H9 (cell line): ENCODE measurements at regions not wholly inside any gene's neighbourhood (a gene's known extent, or its start where the extent isn't known, plus 50 kb on each side); places are given as distances from the start of the nearest gene placed in this dataset.

Experiments used
- DNase-seq: peaks from one replicate; pipeline ENCODE4 v3.0.0-alpha.2; 2017
- H2AFZ ChIP-seq: one replicate; pipeline ENCODE4 v1.6.1; 2013; ENCODE audit warnings: mild to moderate bottlenecking, low read length, control low read depth, moderate library complexity
- H2AK5ac ChIP-seq: 2 replicates; pipeline ENCODE4 v1.6.1; 2013; ENCODE audit warnings: low read length, control low read depth, mixed read lengths; ENCODE audit not compliant: insufficient read length
- H2BK120ac ChIP-seq: one replicate; pipeline ENCODE4 v1.6.1; 2013; ENCODE audit warnings: low read depth, mild to moderate bottlenecking, low read length, control low read depth, inconsistent platforms; ENCODE audit not compliant: poor library complexity, severe bottlenecking
- H2BK12ac ChIP-seq: 2 replicates; pipeline ENCODE4 v1.6.1; 2013; ENCODE audit warnings: low read length, control low read depth, mixed read lengths, low read depth; ENCODE audit not compliant: insufficient read length
- H2BK15ac ChIP-seq: 2 replicates; pipeline ENCODE4 v1.6.1; 2013; ENCODE audit warnings: low read depth, low read length, control low read depth
- H2BK20ac ChIP-seq: one replicate; pipeline ENCODE4 v1.6.1; 2013; ENCODE audit warnings: low read depth, mild to moderate bottlenecking, low read length, control low read depth, inconsistent platforms; ENCODE audit not compliant: poor library complexity, severe bottlenecking
- H2BK5ac ChIP-seq: 2 replicates; pipeline ENCODE4 v1.6.1; 2013; ENCODE audit warnings: low read length, control low read depth, mixed read lengths; ENCODE audit not compliant: insufficient read length
- H3K14ac ChIP-seq: 2 replicates; pipeline ENCODE4 v1.6.1; 2013; ENCODE audit warnings: low read length, control low read depth; ENCODE audit not compliant: insufficient read depth
- H3K18ac ChIP-seq: 2 replicates; pipeline ENCODE4 v1.6.1; 2013; ENCODE audit warnings: low read depth, mild to moderate bottlenecking, mixed read lengths, low read length, control low read depth; ENCODE audit not compliant: insufficient read length
- H3K23ac ChIP-seq: 2 replicates; pipeline ENCODE4 v1.6.1; 2013; ENCODE audit warnings: low read length, control low read depth, mixed read lengths, low read depth; ENCODE audit not compliant: insufficient read length
- H3K23me2 ChIP-seq: 2 replicates; pipeline ENCODE4 v1.6.1; 2013; ENCODE audit warnings: low read depth, mild to moderate bottlenecking, mixed read lengths, low read length, control low read depth; ENCODE audit not compliant: insufficient read length, poor library complexity, severe bottlenecking
- H3K27ac ChIP-seq: 2 replicates; pipeline ENCODE4 v1.5.1; 2013; ENCODE audit warnings: low read length, control low read depth, mixed read lengths, low read depth; ENCODE audit not compliant: insufficient read length
- H3K27me3 ChIP-seq: 2 replicates; pipeline ENCODE4 v1.6.1; 2013; ENCODE audit warnings: low read length, control low read depth, inconsistent platforms; ENCODE audit not compliant: insufficient read depth
- H3K4ac ChIP-seq: 2 replicates; pipeline ENCODE4 v1.6.1; 2013; ENCODE audit warnings: low read depth, mild to moderate bottlenecking, control low read depth, inconsistent platforms, low read length, moderate library complexity
- H3K4me1 ChIP-seq: 2 replicates; pipeline ENCODE4 v1.6.1; 2013; ENCODE audit warnings: low read length, control low read depth, inconsistent platforms; ENCODE audit not compliant: insufficient read depth
- H3K4me2 ChIP-seq: 2 replicates; pipeline ENCODE4 v1.6.1; 2013; ENCODE audit warnings: low read length, control low read depth, mixed read lengths; ENCODE audit not compliant: insufficient read length, insufficient read depth
- H3K56ac ChIP-seq: 2 replicates; pipeline ENCODE4 v1.6.1; 2013; ENCODE audit warnings: low read depth, mild to moderate bottlenecking, mixed read lengths, low read length, control low read depth; ENCODE audit not compliant: insufficient read length
- H3K79me1 ChIP-seq: 2 replicates; pipeline ENCODE4 v1.6.1; 2013; ENCODE audit warnings: low read depth, mild to moderate bottlenecking, moderate library complexity, low read length, control low read depth, inconsistent platforms; ENCODE audit not compliant: insufficient read depth, poor library complexity, severe bottlenecking
- H3K79me2 ChIP-seq: 2 replicates; pipeline ENCODE4 v1.6.1; 2013; ENCODE audit warnings: low read length, control low read depth, inconsistent platforms; ENCODE audit not compliant: insufficient read depth
- H3K9ac ChIP-seq: 2 replicates; pipeline ENCODE4 v1.6.1; 2013; ENCODE audit warnings: low read length, control low read depth, mixed read lengths; ENCODE audit not compliant: insufficient read length; ENCODE audit errors: extremely low read depth
- H3K9me3 ChIP-seq: one replicate; pipeline ENCODE4 v1.6.1; 2013; ENCODE audit warnings: low read depth, low read length, inconsistent platforms; ENCODE audit not compliant: control insufficient read depth
- H3T11ph ChIP-seq: one replicate; pipeline ENCODE4 v1.6.1; 2013; ENCODE audit warnings: mild to moderate bottlenecking, low read length, control low read depth, inconsistent platforms
- H4K20me1 ChIP-seq: one replicate; pipeline ENCODE4 v1.6.1; 2013; ENCODE audit not compliant: control insufficient read depth, insufficient read length, insufficient read depth
- H4K5ac ChIP-seq: 2 replicates; pipeline ENCODE4 v1.6.1; 2013; ENCODE audit warnings: low read depth, mild to moderate bottlenecking, mixed read lengths, low read length, control low read depth; ENCODE audit not compliant: insufficient read length
- H4K8ac ChIP-seq: replicated peaks from 2 replicates; pipeline ENCODE4 v1.6.1; 2013; ENCODE audit warnings: low read length, control low read depth, mixed read lengths, low read depth; ENCODE audit not compliant: insufficient read length
- H4K91ac ChIP-seq: 2 replicates; pipeline ENCODE4 v1.6.1; 2013; ENCODE audit warnings: low read depth, mild to moderate bottlenecking, moderate library complexity, mixed read lengths, low read length, control low read depth; ENCODE audit not compliant: insufficient read length
- H3K27ac Mint-ChIP-seq, 3 experiments: 2 replicates in 2 of 3; 3 replicates in 1 of 3; pipeline ENCODE4 v1.8.0; 2020 to 2021; ENCODE audit warnings: mixed read lengths in 3 of 3, mild to moderate bottlenecking in 1 of 3, moderate library complexity in 1 of 3
- H3K27me3 Mint-ChIP-seq: 2 replicates; pipeline ENCODE4 v1.8.0; 2021; ENCODE audit warnings: low read depth, mild to moderate bottlenecking, moderate library complexity, mixed read lengths
- H3K36me3 Mint-ChIP-seq, 3 experiments: 2 replicates in 2 of 3; 3 replicates in 1 of 3; pipeline ENCODE4 v1.8.0; 2020 to 2021; ENCODE audit warnings: low read depth in 3 of 3, mixed read lengths in 3 of 3; ENCODE audit not compliant: insufficient read depth in 1 of 3
- H3K4me1 Mint-ChIP-seq, 2 experiments: 2 replicates each; pipeline ENCODE4 v1.8.0; 2020; ENCODE audit warnings: mixed read lengths in 2 of 2
- H3K4me3 Mint-ChIP-seq, 2 experiments: 2 replicates in 1 of 2; 3 replicates in 1 of 2; pipeline ENCODE4 v1.8.0; 2020 to 2021; ENCODE audit warnings: mild to moderate bottlenecking in 2 of 2, mixed read lengths in 2 of 2, moderate library complexity in 1 of 2
- H3K9me3 Mint-ChIP-seq, 2 experiments: 2 replicates in 1 of 2; 3 replicates in 1 of 2; pipeline ENCODE4 v1.8.0; 2020; ENCODE audit warnings: mild to moderate bottlenecking in 2 of 2, mixed read lengths in 2 of 2, moderate library complexity in 1 of 2
- CTCF ChIP-seq: fragments of 200-600 bp; sonication (generic); conservative IDR thresholded peaks from 3 replicates; pipeline ENCODE4 v1.8.0; 2021; ENCODE audit warnings: antibody characterized with exemption, mild to moderate bottlenecking
- WGBS: extraction: QIAGEN DNeasy Blood & Tissue Kit; methylation state at CpG from one replicate; pipeline ENCODE4 v1.1.7; 2013; ENCODE audit warnings: missing lambda C conversion rate, low lambda C conversion rate, mixed read lengths; ENCODE audit not compliant: insufficient read length; ENCODE audit errors: extremely low coverage; 5-methylcytosine and 5-hydroxymethylcytosine counted together

GRCh38 chrX:68894513-68895340 lies 65.9 kb downstream of the EFNB1 start:
- H2BK12ac ChIP-seq = no peak overlapping the region
- H3T11ph ChIP-seq = no peak overlapping the region
- no peak overlapping the region for H3K4ac ChIP-seq
- no CpG with 5 or more reads among the region's 49 CpGs for WGBS
- H3K23me2 ChIP-seq = no peaks in the 10 kb centered on the region
- no peak overlapping the region for H2BK5ac ChIP-seq
- H3K4me1 ChIP-seq = no peaks in the 10 kb centered on the region
- H3K79me2 ChIP-seq = no peaks in the 10 kb centered on the region
- Mint-ChIP-seq H3K4me1 (peaks cover 9 to 44% of the 10 kb centered on the region in 2 experiments), H3K4me3 (peak overlapping the region; percentile 30 to 55; a peak in 3 of 5 replicates), H3K27ac (no peak overlapping the region), H3K27me3 (peaks cover 49% of the 10 kb centered on the region), H3K36me3 (peaks cover 7 to 9% (median 7%) of the 10 kb centered on the region in 3 experiments; a peak in 5 of 7 replicates), H3K9me3 (peaks cover 71 to 79% of the 10 kb centered on the region in 2 experiments)
- H3K14ac ChIP-seq = no peak overlapping the region; the same call in 1 of the 2 replicates
- H4K5ac ChIP-seq = no peak overlapping the region
- no peak overlapping the region for H2BK120ac ChIP-seq
- no peak overlapping the region for H3K27ac ChIP-seq
- peaks cover 5% of the 10 kb centered on the region; the same call in 1 of the 2 replicates for H3K27me3 ChIP-seq
- H2BK15ac ChIP-seq = no peak overlapping the region
- H3K23ac ChIP-seq = no peak overlapping the region
- no peak for TF ChIP-seq CTCF
- no peak overlapping the region for H4K91ac ChIP-seq
- peak overlapping the region; percentile 59 for H3K4me2 ChIP-seq
- H3K56ac ChIP-seq = no peak overlapping the region
- H2AK5ac ChIP-seq = no peak overlapping the region
- H4K20me1 ChIP-seq = no peaks in the 10 kb centered on the region
- no peaks in the 10 kb centered on the region for H3K79me1 ChIP-seq
- DNase-seq = peak; percentile 46
- no peak overlapping the region for H2BK20ac ChIP-seq
- no peaks in the 10 kb centered on the region for H3K9me3 ChIP-seq
- no peak overlapping the region for H2AFZ ChIP-seq
- no peak overlapping the region for H3K18ac ChIP-seq
- H3K9ac ChIP-seq = no peak overlapping the region
- H4K8ac ChIP-seq = no peak overlapping the region
